Subcutaneous abdominal adipose tissue (tissue), 5 donors: ENCODE measurements at regions not wholly inside any gene's neighbourhood (a gene's known extent, or its start where the extent isn't known, plus 50 kb on each side); places are given as distances from the start of the nearest gene placed in this dataset.
"Not testable (repeated sequence)": the region's sequence is repeated elsewhere in the genome, so short reads cannot be mapped to it uniquely, and the experiment has no call there.

Experiments used
- H3K27ac ChIP-seq: one replicate; pipeline ENCODE4 v1.7.0; 2013; ENCODE audit warnings: low read depth, mild to moderate bottlenecking, inconsistent platforms, low read length, moderate library complexity
- H3K27me3 ChIP-seq, 5 donors: one replicate each; pipeline ENCODE4 v1.7.0; 2013; ENCODE audit warnings: low read length in 5 of 5, inconsistent platforms in 1 of 5; ENCODE audit not compliant: control insufficient read depth in 5 of 5, insufficient read depth in 4 of 5
- H3K36me3 ChIP-seq, 5 donors: one replicate each; pipeline ENCODE4 v1.7.0; 2013; ENCODE audit warnings: low read length in 5 of 5; ENCODE audit not compliant: control insufficient read depth in 5 of 5, insufficient read depth in 5 of 5
- H3K4me1 ChIP-seq, 5 donors: one replicate each; pipeline ENCODE4 v1.7.0; 2013; ENCODE audit warnings: low read length in 5 of 5, mild to moderate bottlenecking in 3 of 5, moderate library complexity in 1 of 5; ENCODE audit not compliant: control insufficient read depth in 5 of 5, insufficient read depth in 5 of 5
- H3K4me3 ChIP-seq, 5 donors: one replicate each; pipeline ENCODE4 v1.7.0; 2013; ENCODE audit warnings: low read length in 5 of 5, low read depth in 1 of 5
- H3K9ac ChIP-seq, 5 donors: one replicate each; pipeline ENCODE4 v1.7.0; 2013; ENCODE audit warnings: low read length in 5 of 5, mild to moderate bottlenecking in 4 of 5, moderate library complexity in 3 of 5
- H3K9me3 ChIP-seq, 5 donors: one replicate each; pipeline ENCODE4 v1.7.0; 2013; ENCODE audit warnings: low read length in 5 of 5; ENCODE audit not compliant: control insufficient read depth in 5 of 5
- donor health status: healthy.
- donor health status: healthy.
- donor health status: healthy.
- donor health status: healthy.
- donor health status: healthy.

- Histone ChIP-seq H3K36me3 (no peaks in the 10 kb centered on the region), H3K27ac (no peak overlapping the region), H3K4me3 (no peak overlapping the region), H3K9ac (no peak overlapping the region), H3K9me3 (peaks cover 0 to 9% (median 6%) of the 10 kb centered on the region in 5 donors), H3K4me1 (peaks cover 0 to 5% (median 0%) of the 10 kb centered on the region in 5 donors), H3K27me3 (no peaks in the 10 kb centered on the region)
Observed at GRCh38 chr12:25708661-25709060, 155.6 kb upstream of the LMNTD1 start.

GRCh38 chr12:25710128-25710527, 157.0 kb upstream of the LMNTD1 start:
- Histone ChIP-seq H3K27ac (no peak overlapping the region), H3K4me1 (peaks cover 0 to 16% (median 0%) of the 10 kb centered on the region in 5 donors), H3K9me3 (peaks cover 0 to 9% (median 6%) of the 10 kb centered on the region in 5 donors), H3K4me3 (no peak overlapping the region), H3K9ac (no peak overlapping the region), H3K27me3 (no peaks in the 10 kb centered on the region), H3K36me3 (no peaks in the 10 kb centered on the region)

GRCh38 chr12:25710938-25711605, 158.0 kb upstream of the LMNTD1 start:
- peaks cover 0 to 17% (median 0%) of the 10 kb centered on the region in 5 donors for H3K4me1 ChIP-seq
- H3K9ac ChIP-seq, H3K27me3 ChIP-seq, H3K36me3 ChIP-seq, H3K27ac ChIP-seq, H3K4me3 ChIP-seq, H3K9me3 ChIP-seq: not testable (repeated sequence)

GRCh38 chr12:25712169-25712568, 159.1 kb upstream of the LMNTD1 start:
- H3K9ac ChIP-seq: no peak overlapping the region
- H3K4me3 ChIP-seq: no peak overlapping the region
- H3K36me3 ChIP-seq: no peaks in the 10 kb centered on the region
- H3K27me3 ChIP-seq: no peaks in the 10 kb centered on the region
- H3K4me1 ChIP-seq: peaks cover 0 to 17% (median 0%) of the 10 kb centered on the region in 5 donors
- H3K9me3 ChIP-seq: peaks cover 0 to 6% (median 3%) of the 10 kb centered on the region in 5 donors
- no peak overlapping the region for H3K27ac ChIP-seq

- H3K4me3 ChIP-seq: no peak overlapping the region
- H3K9ac ChIP-seq: no peak overlapping the region
- H3K36me3 ChIP-seq: no peaks in the 10 kb centered on the region
- no peaks in the 10 kb centered on the region for H3K27me3 ChIP-seq
- H3K9me3 ChIP-seq: peaks cover 0 to 4% (median 0%) of the 10 kb centered on the region in 5 donors
- no peak overlapping the region for H3K27ac ChIP-seq
- peaks cover 0 to 17% (median 0%) of the 10 kb centered on the region in 5 donors for H3K4me1 ChIP-seq
Observed at GRCh38 chr12:25713264-25713663, 160.2 kb upstream of the LMNTD1 start.

GRCh38 chr12:25714198-25714984, 161.3 kb upstream of the LMNTD1 start:
- Histone ChIP-seq H3K27ac (peak overlapping the region; percentile 47), H3K27me3 (no peaks in the 10 kb centered on the region), H3K4me1 (peaks cover 0 to 17% (median 0%) of the 10 kb centered on the region in 5 donors), H3K4me3 (no peak overlapping the region), H3K9me3 (peaks cover 0 to 4% (median 0%) of the 10 kb centered on the region in 5 donors), H3K9ac (no peak overlapping the region), H3K36me3 (no peaks in the 10 kb centered on the region)

GRCh38 chr12:25715102-25715501, 162.0 kb upstream of the LMNTD1 start:
- Histone ChIP-seq H3K27me3 (no peaks in the 10 kb centered on the region), H3K9ac (no peak overlapping the region), H3K9me3 (peaks cover 0 to 4% (median 0%) of the 10 kb centered on the region in 5 donors), H3K4me1 (peaks cover 0 to 17% (median 0%) of the 10 kb centered on the region in 5 donors), H3K27ac (peak overlapping the region; percentile 47), H3K36me3 (no peaks in the 10 kb centered on the region), H3K4me3 (no peak overlapping the region)

GRCh38 chr12:25716842-25717241, 163.8 kb upstream of the LMNTD1 start:
- no peak overlapping the region for H3K4me3 ChIP-seq
- H3K27me3 ChIP-seq: no peaks in the 10 kb centered on the region
- H3K27ac ChIP-seq: no peak overlapping the region
- H3K9me3 ChIP-seq: no peaks in the 10 kb centered on the region
- H3K9ac ChIP-seq: no peak overlapping the region
- no peaks in the 10 kb centered on the region for H3K36me3 ChIP-seq
- peaks cover 0 to 17% (median 0%) of the 10 kb centered on the region in 5 donors for H3K4me1 ChIP-seq

- H3K9ac ChIP-seq: no peak overlapping the region
- H3K27ac ChIP-seq: no peak overlapping the region
- no peaks in the 10 kb centered on the region for H3K36me3 ChIP-seq
- peaks cover 0 to 13% (median 0%) of the 10 kb centered on the region in 5 donors for H3K4me1 ChIP-seq
- H3K4me3 ChIP-seq: no peak overlapping the region
- H3K9me3 ChIP-seq: no peaks in the 10 kb centered on the region
- no peaks in the 10 kb centered on the region for H3K27me3 ChIP-seq
Observed at GRCh38 chr12:25717552-25717951, 164.5 kb upstream of the LMNTD1 start.

GRCh38 chr12:25718081-25718731, 165.1 kb upstream of the LMNTD1 start:
- Histone ChIP-seq H3K4me3 (no peak overlapping the region), H3K9me3 (no peaks in the 10 kb centered on the region), H3K27me3 (no peaks in the 10 kb centered on the region), H3K27ac (no peak overlapping the region), H3K4me1 (peaks cover 0 to 13% (median 2%) of the 10 kb centered on the region in 5 donors), H3K36me3 (no peaks in the 10 kb centered on the region), H3K9ac (no peak overlapping the region)
